Breast epithelium (tissue), 4 donors: ENCODE measurements at regions not wholly inside any gene's neighbourhood (a gene's known extent, or its start where the extent isn't known, plus 50 kb on each side); places are given as distances from the start of the nearest gene placed in this dataset.
A peak's percentile ranks its signal among the peaks of the same experiment; 100 is the strongest.

ENCODE experiments used
- DNase-seq, 2 donors: peaks; one replicate each; pipeline ENCODE4 v3.0.0-alpha.2; 2019; ENCODE audit warnings: low spot score in 2 of 2
- H3K27ac ChIP-seq, 2 donors: fragments of 200-600 bp; sonication (generic) in 1 of 2; one replicate each; pipeline ENCODE4 v1.5.1; 2016 to 2019; ENCODE audit warnings: mild to moderate bottlenecking in 1 of 2
- H3K27me3 ChIP-seq, 2 donors: fragments of 200-600 bp; sonication (generic) in 1 of 2; one replicate each; pipeline versions ENCODE4 v1.5.1 to v1.6.0; 2017 to 2019; ENCODE audit warnings: control low read depth in 1 of 2, mild to moderate bottlenecking in 1 of 2
- H3K36me3 ChIP-seq: fragments of 200-600 bp; one replicate; pipeline ENCODE4 v1.5.1; 2019
- H3K4me1 ChIP-seq, 2 donors: fragments of 200-600 bp; sonication (generic); one replicate each; pipeline ENCODE4 v1.5.1; 2016 to 2019; ENCODE audit warnings: control low read depth in 1 of 2
- H3K4me3 ChIP-seq, 3 donors: fragments of 200-600 bp; sonication (generic); 1 replicate in 2 of 3; 2 replicates in 1 of 3; pipeline ENCODE4 v1.5.1; 2016 to 2019; ENCODE audit warnings: mild to moderate bottlenecking in 3 of 3, moderate library complexity in 2 of 3
- H3K9me3 ChIP-seq, 2 donors: fragments of 200-600 bp; sonication (generic) in 1 of 2; one replicate each; pipeline ENCODE4 v1.5.1; 2016 to 2019; ENCODE audit warnings: control low read depth in 1 of 2
- CTCF ChIP-seq, 3 donors: fragments of 450-650 bp; IDR thresholded peaks; one replicate each; pipeline ENCODE4 v1.5.1; 2016 to 2017; ENCODE audit warnings: antibody characterized with exemption in 3 of 3, mild to moderate bottlenecking in 3 of 3, moderate library complexity in 3 of 3
- POLR2A ChIP-seq: fragments of 450-650 bp; IDR thresholded peaks from one replicate; pipeline ENCODE4 v1.6.1; 2016; ENCODE audit warnings: antibody characterized with exemption, mild to moderate bottlenecking, moderate library complexity
- POLR2AphosphoS5 ChIP-seq, 3 donors: sonication (generic); formaldehyde crosslinking; IDR thresholded peaks; one replicate each; pipeline ENCODE4 v1.6.1; 2017; ENCODE audit warnings: antibody characterized with exemption in 3 of 3
- intact Hi-C: fragments of 100-400 bp; cut with DNase I; formaldehyde crosslinking; loops from one replicate; pipeline ENCODE4 v1.15.1; 2023; ENCODE audit warnings: low total_unique reads

- DNase-seq = no peak
Measured at GRCh38 chr1:19577036-19577435, 67.1 kb upstream of the NBL1 start.

GRCh38 chr1:19569786-19570185 lies 74.3 kb upstream of the NBL1 start:
- no peaks in the 10 kb centered on the region for H3K4me1 ChIP-seq
- TF ChIP-seq CTCF (IDR thresholded peaks at IDR 0.05) (no peak), POLR2A (no peak), POLR2AphosphoS5 (IDR thresholded peaks at IDR 0.05) (no peak)
- no peaks in the 10 kb centered on the region for H3K36me3 ChIP-seq
- no peaks in the 10 kb centered on the region for H3K9me3 ChIP-seq
- no peak for DNase-seq
- intact Hi-C loops = no loop called here
- H3K4me3 ChIP-seq = no peak overlapping the region
- no peak overlapping the region for H3K27ac ChIP-seq
- no peaks in the 10 kb centered on the region for H3K27me3 ChIP-seq

More at GRCh38 chr1:19577036-19577435, 67.1 kb upstream of the NBL1 start:
- TF ChIP-seq POLR2AphosphoS5 (IDR thresholded peaks at IDR 0.05) (no peak), CTCF (IDR thresholded peaks at IDR 0.05) (no peak), POLR2A (no peak)
- Histone ChIP-seq H3K36me3 (no peaks in the 10 kb centered on the region), H3K27me3 (no peaks in the 10 kb centered on the region), H3K4me3 (no peak overlapping the region), H3K9me3 (no peaks in the 10 kb centered on the region), H3K4me1 (no peaks in the 10 kb centered on the region), H3K27ac (no peak overlapping the region)
- intact Hi-C loops = no loop called here

- Histone ChIP-seq H3K27ac (no peak overlapping the region), H3K4me3 (no peak overlapping the region), H3K36me3 (no peaks in the 10 kb centered on the region), H3K4me1 (peaks cover 0 to 7% of the 10 kb centered on the region in 2 donors), H3K9me3 (no peaks in the 10 kb centered on the region), H3K27me3 (no peaks in the 10 kb centered on the region)
- intact Hi-C loops = no loop called here
- DNase-seq = no peak
- no peak for TF ChIP-seq POLR2A
- TF ChIP-seq CTCF (IDR thresholded peaks at IDR 0.05) = no peak
- TF ChIP-seq POLR2AphosphoS5 (IDR thresholded peaks at IDR 0.05) = no peak
Measured at GRCh38 chr1:19567041-19567440, 77.1 kb upstream of the NBL1 start.

GRCh38 chr1:19564366-19564765 lies 79.0 kb upstream of the CAPZB start:
- TF ChIP-seq POLR2A = no peak
- no peak for TF ChIP-seq CTCF (IDR thresholded peaks at IDR 0.05)
- TF ChIP-seq POLR2AphosphoS5 (IDR thresholded peaks at IDR 0.05) = no peak
- no peak overlapping the region for H3K4me3 ChIP-seq
- intact Hi-C loops = no loop called here

DNA sequence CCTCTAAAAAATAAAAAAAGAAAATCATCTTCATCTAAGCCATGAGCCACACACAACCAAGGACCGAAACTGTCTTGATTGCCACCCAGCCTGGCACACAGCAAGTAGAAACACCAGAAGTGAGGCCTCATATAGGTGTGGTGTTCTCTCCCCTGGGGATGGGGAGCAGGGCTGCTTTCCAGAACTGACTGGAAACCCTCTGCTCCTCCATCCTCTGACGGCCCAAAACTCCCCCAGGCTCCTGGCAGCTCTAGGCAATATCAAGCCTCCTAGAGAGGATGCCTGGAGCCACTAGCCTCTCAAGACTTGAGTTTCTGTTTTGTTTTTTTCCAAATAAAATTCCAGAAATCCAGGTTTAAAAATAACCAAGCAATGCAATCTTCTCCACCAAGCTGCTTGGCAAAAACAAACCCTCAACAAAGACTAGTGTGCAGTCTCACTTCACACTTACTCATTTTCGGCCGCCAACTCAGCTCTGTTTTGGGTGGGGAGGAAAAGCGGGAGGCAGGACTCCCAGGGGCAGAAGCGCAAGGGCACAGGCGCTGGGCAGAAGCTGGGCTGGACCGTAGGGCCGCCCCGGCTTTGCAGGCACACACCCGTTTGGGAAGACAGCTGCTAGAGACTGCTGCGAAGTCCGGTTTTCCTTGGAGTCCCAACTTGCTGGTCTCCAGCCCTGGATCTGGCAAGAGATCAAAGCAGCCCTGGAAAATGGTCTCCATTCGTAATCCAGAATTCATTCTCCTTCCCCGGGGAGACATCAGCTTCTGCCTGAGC lies 78.2 kb upstream of the CAPZB start:
- TF ChIP-seq CTCF (IDR thresholded peaks at IDR 0.05) = no peak
- peak in 2 of 3 donors; percentile 21 to 61 for TF ChIP-seq POLR2AphosphoS5 (IDR thresholded peaks at IDR 0.05)
- peak overlapping the region; percentile 19 to 59 (median 35) for H3K4me3 ChIP-seq
- DNase-seq = peak in 1 of 2 donors; percentile 30
- H3K4me1 ChIP-seq = peaks cover 0 to 7% of the 10 kb centered on the region in 2 donors
- no peaks in the 10 kb centered on the region for H3K36me3 ChIP-seq
- H3K27ac ChIP-seq = peak overlapping the region; percentile 78 to 90
- intact Hi-C loops = no loop called here
- H3K9me3 ChIP-seq = no peaks in the 10 kb centered on the region
- H3K27me3 ChIP-seq = no peaks in the 10 kb centered on the region

More at GRCh38 chr1:19564366-19564765, 79.0 kb upstream of the CAPZB start:
- H3K36me3 ChIP-seq = no peaks in the 10 kb centered on the region
- no peaks in the 10 kb centered on the region for H3K27me3 ChIP-seq
- peaks cover 0 to 7% of the 10 kb centered on the region in 2 donors for H3K4me1 ChIP-seq
- H3K27ac ChIP-seq = peak overlapping the region; percentile 78 to 90
- no peak for DNase-seq
- H3K9me3 ChIP-seq = no peaks in the 10 kb centered on the region
